8988T (cell line): ENCODE measurements at regions not wholly inside any gene's neighbourhood (a gene's known extent, or its start where the extent isn't known, plus 50 kb on each side); places are given as distances from the start of the nearest gene placed in this dataset.
A peak's percentile ranks its signal among the peaks of the same experiment; 100 is the strongest.

Source experiments
- DNase-seq: peaks from one replicate; pipeline ENCODE4 v3.0.0; 2011

- no peak for DNase-seq
Measured at GRCh38 chr1:78797108-78797781, 147.6 kb downstream of the IFI44 start.

- no peak for DNase-seq
Measured at GRCh38 chr1:78799926-78800325, 150.3 kb downstream of the IFI44 start.

- no peak for DNase-seq
Measured at GRCh38 chr1:78814176-78814575, 164.5 kb downstream of the IFI44 start.

- DNase-seq, result no peak
Measured at GRCh38 chr1:78825561-78825960, 175.9 kb downstream of the IFI44 start.

- DNase-seq, result no peak
Measured at GRCh38 chr1:78829644-78830043, 176.9 kb downstream of the ADGRL4 start.

GRCh38 chr1:78830321-78830720 lies 176.2 kb downstream of the ADGRL4 start:
- no peak for DNase-seq

GRCh38 chr1:78831731-78832360 lies 174.7 kb downstream of the ADGRL4 start:
- peak; percentile 8 for DNase-seq

- DNase-seq, result peak; percentile 14
Measured at GRCh38 chr1:78833491-78833890, 173.0 kb downstream of the ADGRL4 start.

GRCh38 chr1:78834201-78834741 lies 172.3 kb downstream of the ADGRL4 start:
- DNase-seq, result no peak

GRCh38 chr1:78836726-78837125 lies 169.8 kb downstream of the ADGRL4 start:
- no peak for DNase-seq

GRCh38 chr1:78839704-78840277 lies 166.7 kb downstream of the ADGRL4 start:
- DNase-seq, result no peak
